ENCODE measurements at regions not wholly inside any gene's neighbourhood (a gene's known extent, or its start where the extent isn't known, plus 50 kb on each side); places are given as distances from the start of the nearest gene placed in this dataset.
"Not testable (repeated sequence)": the region's sequence is repeated elsewhere in the genome, so short reads cannot be mapped to it uniquely, and the experiment has no call there.

DNA sequence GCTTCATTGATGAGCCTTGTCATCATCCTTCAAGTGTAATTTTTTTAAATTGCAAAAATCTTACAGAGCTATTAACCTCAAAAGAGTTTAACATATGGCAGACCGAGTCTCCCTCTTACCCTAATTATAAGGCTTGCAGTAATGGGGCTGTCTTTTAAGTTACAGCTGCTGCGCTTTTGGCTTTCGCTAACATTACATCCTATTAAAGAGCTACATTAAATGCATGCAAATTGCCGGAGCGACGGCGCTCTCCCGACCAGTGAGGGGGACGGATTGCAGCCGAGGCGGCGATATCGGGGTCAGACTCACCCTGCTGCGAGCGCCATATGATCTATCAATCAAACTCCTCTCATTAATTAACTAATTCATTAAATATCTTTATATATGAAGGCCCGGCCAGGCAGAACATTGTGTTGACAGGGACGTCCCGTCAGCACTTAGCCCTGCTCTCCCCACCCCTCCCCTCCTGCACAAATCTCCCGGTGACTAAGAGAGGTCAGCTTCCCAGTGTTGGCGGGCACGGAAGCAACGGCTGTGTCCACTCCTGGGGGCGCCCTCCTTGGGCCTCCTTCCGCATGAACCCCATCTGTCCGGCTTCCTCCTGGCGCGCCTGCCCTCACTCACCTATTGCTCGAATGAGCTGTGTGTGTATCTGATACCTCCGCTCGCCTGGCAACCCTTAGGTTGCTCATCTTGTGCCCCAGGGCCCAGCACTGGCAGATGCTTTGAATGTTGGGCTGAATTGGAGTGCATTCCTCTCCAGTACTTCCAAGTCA is 156.0 kb upstream of the CADM1 start:
- intact Hi-C loops (cut with DNase I) = no loop called here
- ATAC-seq (no peak), DNase-seq (ENCODE audit: missing footprints) (no peak)

GRCh38 chr11:115659061-115659963 is 155.1 kb upstream of the CADM1 start:
- DNase-seq (ENCODE audit: missing footprints) = no peak
- ATAC-seq = peak; percentile 58
- intact Hi-C loops (cut with DNase I) = no loop called here

- intact Hi-C loops (cut with DNase I) = no loop called here
- no peak for DNase-seq (ENCODE audit: missing footprints)
- no peak for ATAC-seq
Measured at GRCh38 chr11:115657586-115657985, 153.4 kb upstream of the CADM1 start.

GRCh38 chr11:115656669-115657068 is 152.5 kb upstream of the CADM1 start:
- no peak for ATAC-seq
- no peak for DNase-seq (ENCODE audit: missing footprints)
- intact Hi-C loops (cut with DNase I) = no loop called here

DNA sequence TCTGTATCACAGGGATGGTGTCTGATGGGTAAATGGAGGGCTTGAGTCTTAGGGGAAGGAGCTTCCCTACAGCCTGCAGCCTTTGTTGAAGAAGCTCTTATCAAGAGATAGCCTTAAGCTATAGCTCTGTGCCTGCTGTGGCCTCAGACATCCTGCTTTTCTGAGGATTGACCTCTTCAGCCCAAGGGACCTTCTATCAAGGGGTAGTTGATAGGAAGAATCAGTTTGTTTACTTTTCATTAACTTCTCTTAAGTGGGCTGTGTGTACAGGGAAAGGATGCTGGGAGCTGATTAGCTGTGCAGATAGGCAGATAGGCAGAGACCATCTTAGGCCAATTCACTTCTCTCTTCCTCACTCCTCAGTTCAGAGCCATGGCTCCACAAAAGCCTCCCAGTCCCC is 151.8 kb upstream of the CADM1 start:
- intact Hi-C loops (cut with DNase I) = no loop called here
- no peak for DNase-seq (ENCODE audit: missing footprints)
- ATAC-seq = no peak

DNA sequence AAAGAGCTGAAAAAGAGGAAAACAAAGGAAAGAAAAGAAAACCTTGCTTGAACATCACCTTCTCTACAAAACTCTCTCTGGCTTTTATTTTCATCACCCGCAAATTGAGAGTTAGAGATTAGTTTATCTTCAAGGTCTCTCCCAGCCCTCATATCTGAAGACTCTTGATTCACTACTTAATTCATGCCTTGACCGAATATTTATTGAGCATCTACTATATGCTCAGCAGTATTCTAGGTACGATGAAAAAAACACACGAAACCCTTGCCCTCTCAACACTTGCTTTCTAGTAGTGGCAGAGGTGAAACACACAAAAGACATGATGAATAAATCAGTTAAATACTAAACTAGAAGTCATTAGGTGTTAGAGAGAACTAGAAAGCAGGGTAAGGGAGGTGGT is 150.6 kb upstream of the CADM1 start:
- intact Hi-C loops (cut with DNase I) = no loop called here
- no peak for DNase-seq (ENCODE audit: missing footprints)
- ATAC-seq = no peak

DNA sequence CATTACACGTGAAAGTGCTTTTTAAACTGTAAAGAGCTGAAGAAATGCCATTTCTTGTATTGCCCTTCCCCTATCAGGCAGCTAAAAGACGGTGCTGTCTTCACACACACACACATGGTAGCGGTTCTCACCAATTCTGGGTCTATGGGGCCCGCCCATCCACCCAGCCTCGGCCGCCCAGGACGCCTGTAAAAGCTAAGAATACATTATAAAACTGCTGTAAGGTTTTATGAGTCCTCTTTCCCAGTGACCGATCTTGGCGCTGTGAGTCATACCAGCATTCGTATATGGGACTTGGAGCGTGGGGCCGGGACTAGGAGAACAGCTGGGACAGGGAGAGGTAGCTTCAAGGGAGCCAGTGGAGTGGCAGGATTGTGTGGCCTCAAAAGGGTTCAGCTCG is 149.7 kb upstream of the CADM1 start:
- intact Hi-C loops (cut with DNase I) = no loop called here
- no peak for DNase-seq (ENCODE audit: missing footprints)
- ATAC-seq = no peak

DNA sequence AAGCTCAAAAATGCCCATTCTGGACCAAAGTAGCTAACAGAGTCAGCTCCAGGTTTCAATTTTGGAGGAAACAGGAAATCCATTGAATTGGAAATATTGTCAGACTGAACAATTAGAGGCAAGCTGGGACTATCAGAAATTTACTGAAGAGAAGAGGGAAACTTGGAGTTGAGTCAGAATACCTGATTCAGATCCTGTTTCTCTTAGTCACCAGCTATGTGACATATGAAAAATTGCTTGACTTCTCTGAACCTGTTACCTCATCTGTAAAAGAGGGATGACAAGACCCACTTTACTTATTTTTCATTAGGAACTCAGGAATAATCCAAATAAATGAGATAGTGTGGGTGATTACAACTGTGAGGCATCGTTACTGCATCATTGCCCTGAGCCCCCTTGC is 148.9 kb upstream of the CADM1 start:
- no peak for DNase-seq (ENCODE audit: missing footprints)
- intact Hi-C loops (cut with DNase I) = no loop called here
- no peak for ATAC-seq

GRCh38 chr11:115652496-115652895 is 148.3 kb upstream of the CADM1 start:
- ATAC-seq = no peak
- no peak for DNase-seq (ENCODE audit: missing footprints)
- intact Hi-C loops (cut with DNase I) = no loop called here

DNA sequence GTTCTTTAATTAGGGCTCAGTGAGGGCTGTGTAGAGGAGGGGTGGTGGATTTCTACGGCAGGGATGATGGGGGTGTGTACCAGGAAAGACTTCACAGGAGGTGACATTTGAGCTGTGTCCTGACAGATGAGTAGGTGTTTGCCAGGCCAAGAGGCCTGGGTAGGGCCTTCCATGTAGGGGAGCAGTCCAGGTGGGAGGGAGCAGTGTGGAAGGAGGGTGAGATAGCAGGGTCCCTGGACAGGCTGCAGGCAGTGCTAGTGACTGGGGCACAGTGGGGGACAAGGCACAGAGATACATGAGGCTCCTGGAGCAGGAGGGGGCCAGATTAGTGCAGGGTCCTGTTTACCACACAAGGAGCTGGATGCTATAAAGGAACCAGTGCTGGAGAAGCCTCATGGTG is 147.9 kb upstream of the CADM1 start:
- DNase-seq (ENCODE audit: missing footprints) (no peak), ATAC-seq (peak; percentile 71)
- intact Hi-C loops (cut with DNase I) = no loop called here

DNA sequence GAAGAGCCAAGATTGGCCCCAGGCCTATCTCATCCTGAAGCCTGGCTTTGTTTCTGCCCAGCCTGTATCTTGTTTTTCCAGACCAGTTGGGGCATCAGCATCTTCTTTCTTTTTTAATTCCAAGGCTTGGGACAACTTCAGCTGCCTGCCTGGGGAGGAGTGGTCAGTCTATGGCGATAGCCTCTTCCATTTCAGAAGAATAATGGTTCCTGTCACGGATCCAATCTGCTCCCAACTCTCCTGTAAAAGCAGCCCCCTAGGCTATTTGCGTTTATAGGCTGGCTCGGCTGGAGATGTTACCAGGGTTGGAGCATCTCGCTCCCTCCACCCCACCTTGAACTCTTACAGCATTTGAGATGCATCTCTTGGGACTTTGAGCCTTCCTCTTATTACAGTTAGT is 145.2 kb upstream of the CADM1 start:
- intact Hi-C loops (cut with DNase I) = no loop called here
- DNase-seq (ENCODE audit: missing footprints) (no peak), ATAC-seq (no peak)

- ATAC-seq = peak; percentile 74
- intact Hi-C loops (cut with DNase I) = no loop called here
- no peak for DNase-seq (ENCODE audit: missing footprints)
Measured at GRCh38 chr11:115645631-115646317, 141.6 kb upstream of the CADM1 start.

GRCh38 chr11:115644856-115645255 is 140.6 kb upstream of the CADM1 start:
- intact Hi-C loops (cut with DNase I) = no loop called here
- ATAC-seq (no peak), DNase-seq (ENCODE audit: missing footprints) (no peak)

DNA sequence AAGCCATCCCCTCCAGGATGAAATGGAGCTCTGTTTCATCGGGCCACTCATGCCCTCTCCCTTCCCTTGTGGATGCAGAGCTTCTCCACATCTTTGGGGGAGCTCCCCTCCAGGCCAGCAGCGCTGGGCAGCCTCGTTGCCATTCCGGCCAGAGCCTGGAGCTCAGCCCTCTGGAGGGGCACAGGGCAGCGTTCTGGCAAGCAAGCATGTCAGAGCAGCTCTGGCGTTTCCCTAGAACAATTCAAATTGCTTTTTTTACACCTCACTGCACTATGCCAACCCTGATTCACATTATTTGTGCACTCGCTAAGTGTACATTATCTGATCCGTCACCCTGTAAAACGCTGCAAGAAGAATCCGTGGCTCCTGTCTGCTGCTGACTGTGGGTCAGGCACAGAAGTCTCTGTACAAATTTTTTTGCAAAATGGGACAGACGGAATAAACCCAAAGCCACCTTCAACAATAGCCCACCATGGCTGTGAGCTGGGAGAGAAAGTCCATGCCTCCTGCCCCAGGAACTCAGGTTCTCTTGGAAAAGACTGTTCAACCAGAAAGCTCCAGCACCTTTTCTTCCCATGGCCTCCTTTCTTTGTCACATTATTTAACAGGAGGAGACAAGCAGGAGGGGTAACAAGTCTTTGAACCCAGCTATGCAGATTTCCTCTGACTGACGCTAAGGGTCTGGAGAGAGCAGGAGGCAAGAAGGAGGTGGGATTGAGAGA is 139.5 kb upstream of the CADM1 start:
- intact Hi-C loops (cut with DNase I) = no loop called here
- DNase-seq (ENCODE audit: missing footprints) (no peak), ATAC-seq (no peak)

DNA sequence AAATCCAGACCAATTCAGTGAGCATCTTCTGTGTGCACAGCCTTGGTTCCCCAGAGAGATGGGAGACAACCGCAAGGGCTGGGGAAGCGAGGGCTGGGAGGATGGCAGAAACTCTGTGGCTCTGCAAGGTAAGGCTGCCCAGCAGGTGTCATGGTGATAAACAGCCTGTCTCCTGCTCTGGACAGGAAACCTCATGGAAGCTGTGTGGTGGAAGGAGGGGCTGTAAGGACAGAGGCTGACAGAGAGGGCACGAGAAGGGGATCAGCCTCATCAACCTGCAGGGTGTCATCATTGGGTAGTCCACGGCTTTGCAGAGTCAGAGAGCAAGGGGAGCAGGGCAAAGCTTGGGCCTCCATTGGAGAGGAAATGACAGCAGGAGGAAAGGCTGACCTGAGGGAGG is 138.4 kb upstream of the CADM1 start:
- no peak for DNase-seq (ENCODE audit: missing footprints)
- intact Hi-C loops (cut with DNase I) = no loop called here
- no peak for ATAC-seq

DNA sequence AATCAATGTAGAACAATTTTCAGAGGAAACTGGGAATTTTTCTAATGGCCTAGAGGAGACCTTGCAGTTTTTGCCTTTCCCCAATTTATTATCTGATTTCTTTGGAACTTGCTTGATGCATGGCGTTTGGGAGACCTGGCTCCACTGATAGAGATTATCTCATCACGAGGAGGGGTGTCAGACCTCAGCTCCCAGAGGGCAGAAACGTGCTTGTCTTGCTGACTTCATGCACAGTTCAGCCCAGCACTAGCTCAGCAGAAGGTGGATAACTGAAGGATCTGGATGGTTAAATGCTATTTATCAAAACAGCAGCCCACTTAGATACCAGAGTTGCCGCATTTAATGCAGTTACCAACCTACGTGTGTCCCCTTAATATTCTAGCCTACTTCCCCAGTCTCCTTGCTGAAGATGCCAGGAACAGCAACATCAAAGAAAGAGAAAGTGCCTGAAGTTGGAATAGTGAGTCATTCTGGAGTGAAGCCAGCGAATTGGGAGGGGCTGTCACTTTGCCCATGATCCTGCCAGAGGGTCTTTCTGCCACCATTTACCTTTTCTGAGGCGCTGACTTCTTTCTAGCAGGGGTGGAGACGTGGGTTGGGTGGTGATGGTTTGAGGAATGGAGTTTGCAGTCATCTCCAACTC is 133.5 kb upstream of the CADM1 start:
- intact Hi-C loops (cut with DNase I) = no loop called here
- ATAC-seq = no peak
- no peak for DNase-seq (ENCODE audit: missing footprints)

DNA sequence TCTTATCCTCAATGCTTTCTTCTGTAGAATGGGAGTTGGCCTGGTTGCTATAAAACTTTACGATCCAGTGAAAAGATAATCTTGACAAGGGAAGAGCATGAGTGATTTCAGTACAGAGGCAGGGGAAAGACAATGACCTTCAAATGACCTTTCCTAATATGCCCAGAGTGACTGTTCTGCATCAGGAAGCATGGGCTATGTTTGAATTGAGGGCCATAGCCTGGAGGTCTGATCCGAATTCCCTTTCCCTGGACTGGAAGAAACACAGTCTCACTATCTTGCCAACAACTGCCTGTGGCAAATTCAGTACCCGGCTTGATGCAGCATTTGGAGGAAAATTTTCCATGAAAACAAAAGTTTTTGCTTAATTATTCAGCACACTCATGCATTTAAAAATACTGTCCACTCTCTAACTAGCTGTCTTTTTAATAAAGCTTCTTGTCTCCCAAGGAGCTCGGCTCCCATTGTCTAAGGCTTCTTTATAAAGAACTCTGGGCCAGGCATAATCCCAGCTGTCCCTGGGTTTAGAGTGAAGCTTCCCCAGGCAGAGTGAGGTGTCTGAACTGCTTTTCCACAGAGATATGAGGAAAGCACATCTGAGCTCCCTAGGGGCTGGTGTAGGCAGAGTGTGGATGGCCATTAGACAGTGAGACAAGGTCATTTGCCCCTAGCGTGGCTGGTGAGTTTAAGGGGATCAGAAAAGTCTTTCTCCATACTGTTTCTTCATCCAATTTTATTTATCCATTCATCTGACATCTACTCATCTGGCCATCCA is 132.7 kb upstream of the CADM1 start:
- DNase-seq (ENCODE audit: missing footprints) = no peak
- intact Hi-C loops (cut with DNase I) = no loop called here
- ATAC-seq = no peak

DNA sequence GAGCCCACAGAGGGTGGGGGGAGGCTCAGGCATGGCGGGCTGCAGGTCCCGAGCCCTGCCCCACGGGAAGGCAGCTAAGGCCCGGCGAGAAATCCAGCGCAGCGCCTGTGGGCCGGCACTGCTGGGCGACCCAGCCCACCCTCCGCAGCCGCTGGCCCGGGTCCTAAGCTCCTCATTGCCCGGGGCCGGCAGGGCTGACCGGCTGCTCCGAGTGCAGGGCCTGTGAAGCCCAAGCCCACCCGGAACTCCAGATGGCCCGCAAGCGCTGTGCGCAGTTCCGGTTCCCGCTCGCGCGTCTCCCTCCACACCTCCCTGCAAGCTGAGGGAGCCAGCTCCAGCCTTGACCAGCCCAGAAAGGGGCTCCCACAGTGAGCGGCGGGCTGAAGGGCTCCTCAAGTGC is 129.8 kb upstream of the CADM1 start:
- DNase-seq (ENCODE audit: missing footprints); ATAC-seq; intact Hi-C loops (cut with DNase I): not testable (repeated sequence)
